ENCODE measurements at regions not wholly inside any gene's neighbourhood (a gene's known extent, or its start where the extent isn't known, plus 50 kb on each side); places are given as distances from the start of the nearest gene placed in this dataset.

DNA sequence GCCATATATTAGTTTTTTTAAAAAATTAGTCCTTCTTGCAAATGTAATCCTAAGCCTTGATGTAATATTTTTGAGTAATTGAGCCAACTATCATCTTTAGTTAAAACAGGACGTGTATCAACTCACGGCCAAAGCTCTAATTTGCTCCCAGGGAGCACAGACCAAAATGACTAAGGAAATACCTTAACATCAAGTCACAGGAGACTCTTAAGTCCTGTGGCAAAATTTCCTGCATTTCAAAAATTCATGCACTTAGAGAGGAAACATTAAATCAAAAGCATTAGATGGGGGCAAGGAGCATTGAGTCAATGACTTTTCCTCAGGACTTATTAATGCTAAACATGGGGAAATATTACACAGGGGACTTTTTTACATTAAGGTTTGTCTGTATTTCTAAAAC is 276.0 kb downstream of the MFSD1 start:
- H2AFZ ChIP-seq (ENCODE audit: low read depth, low read length): no peak overlapping the region

DNA sequence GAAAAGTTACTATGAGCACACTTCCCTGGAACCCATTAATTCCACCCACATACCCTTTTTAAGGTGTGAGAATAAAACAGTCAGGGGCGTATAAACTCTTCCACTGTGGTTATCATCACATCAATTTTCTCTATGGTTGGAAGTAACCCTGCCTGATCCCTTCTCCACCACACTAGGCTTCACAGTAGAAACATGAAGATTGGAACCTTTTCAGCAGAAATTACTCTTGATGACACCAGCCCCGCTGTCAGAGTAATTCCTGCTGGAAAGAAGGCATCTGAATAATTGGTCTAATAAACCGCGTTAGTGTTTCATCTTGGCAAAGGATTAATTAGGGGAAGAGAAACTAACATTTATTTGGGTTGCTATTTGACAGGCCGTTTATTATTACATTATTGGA is 278.4 kb downstream of the MFSD1 start:
- Histone ChIP-seq H3K27ac (ENCODE audit: low read length) (no peak overlapping the region), H2AFZ (ENCODE audit: low read depth, low read length) (no peak overlapping the region), H3F3A (ENCODE audit: insufficient read depth, low read length, poor library complexity, severe bottlenecking) (no peaks in the 10 kb centered on the region), H3K4me3 (ENCODE audit: low read length) (no peak overlapping the region), H3K9me2 (ENCODE audit: insufficient read depth, low read length) (no peaks in the 10 kb centered on the region), H3K9me3 (ENCODE audit: low read length) (peaks cover 6% of the 10 kb centered on the region), H3K79me2 (replicated peaks; ENCODE audit: insufficient read depth, low read length) (no peaks in the 10 kb centered on the region), H4K20me1 (ENCODE audit: insufficient read depth) (no peaks in the 10 kb centered on the region), H3K4me2 (ENCODE audit: low read length) (no peak overlapping the region), H3K27me3 (ENCODE audit: insufficient read depth, low read depth, low read length) (no peaks in the 10 kb centered on the region), H3K9ac (ENCODE audit: low read length) (no peak overlapping the region), H3K36me3 (ENCODE audit: insufficient read depth, low read length) (no peaks in the 10 kb centered on the region)
- TF ChIP-seq EP300 (conservative IDR thresholded peaks at IDR 0.05; ENCODE audit: poor library complexity, severe bottlenecking): no peak
- TF ChIP-seq TAF1 (IDR thresholded peaks at IDR 0.05; ENCODE audit: low read depth): no peak
- TF ChIP-seq SMC3 (conservative IDR thresholded peaks at IDR 0.05; ENCODE audit: poor library complexity): no peak
- no peak for TF ChIP-seq MXI1 (conservative IDR thresholded peaks at IDR 0.05; ENCODE audit: poor library complexity, severe bottlenecking)
- no peak for TF ChIP-seq RAD21 (conservative IDR thresholded peaks at IDR 0.05)
- TF ChIP-seq POLR2AphosphoS5 (IDR thresholded peaks at IDR 0.05): no peak

More for the DNA sequence above, 276.0 kb downstream of the MFSD1 start:
- Histone ChIP-seq H3K27ac (ENCODE audit: low read length) (no peak overlapping the region), H3K4me3 (ENCODE audit: low read length) (no peak overlapping the region), H3K36me3 (ENCODE audit: insufficient read depth, low read length) (no peaks in the 10 kb centered on the region), H3F3A (ENCODE audit: insufficient read depth, low read length, poor library complexity, severe bottlenecking) (no peaks in the 10 kb centered on the region), H4K20me1 (ENCODE audit: insufficient read depth) (no peaks in the 10 kb centered on the region), H3K27me3 (ENCODE audit: insufficient read depth, low read depth, low read length) (no peaks in the 10 kb centered on the region), H3K4me2 (ENCODE audit: low read length) (no peak overlapping the region), H3K9me2 (ENCODE audit: insufficient read depth, low read length) (no peaks in the 10 kb centered on the region), H3K9me3 (ENCODE audit: low read length) (no peaks in the 10 kb centered on the region), H3K9ac (ENCODE audit: low read length) (no peak overlapping the region), H3K79me2 (replicated peaks; ENCODE audit: insufficient read depth, low read length) (no peaks in the 10 kb centered on the region)
- TF ChIP-seq POLR2AphosphoS5 (IDR thresholded peaks at IDR 0.05) (no peak), EP300 (conservative IDR thresholded peaks at IDR 0.05; ENCODE audit: poor library complexity, severe bottlenecking) (no peak), TAF1 (IDR thresholded peaks at IDR 0.05; ENCODE audit: low read depth) (no peak), RAD21 (conservative IDR thresholded peaks at IDR 0.05) (no peak), REST (IDR thresholded peaks at IDR 0.05; ENCODE audit: borderline replicate concordance) (no peak), MXI1 (conservative IDR thresholded peaks at IDR 0.05; ENCODE audit: poor library complexity, severe bottlenecking) (no peak), SMC3 (conservative IDR thresholded peaks at IDR 0.05; ENCODE audit: poor library complexity) (no peak), EZH2 (IDR thresholded peaks at IDR 0.05; ENCODE audit: borderline replicate concordance, insufficient read depth, low read length, poor library complexity, severe bottlenecking) (no peak)
- TF ChIP-seq, protein P1, sequence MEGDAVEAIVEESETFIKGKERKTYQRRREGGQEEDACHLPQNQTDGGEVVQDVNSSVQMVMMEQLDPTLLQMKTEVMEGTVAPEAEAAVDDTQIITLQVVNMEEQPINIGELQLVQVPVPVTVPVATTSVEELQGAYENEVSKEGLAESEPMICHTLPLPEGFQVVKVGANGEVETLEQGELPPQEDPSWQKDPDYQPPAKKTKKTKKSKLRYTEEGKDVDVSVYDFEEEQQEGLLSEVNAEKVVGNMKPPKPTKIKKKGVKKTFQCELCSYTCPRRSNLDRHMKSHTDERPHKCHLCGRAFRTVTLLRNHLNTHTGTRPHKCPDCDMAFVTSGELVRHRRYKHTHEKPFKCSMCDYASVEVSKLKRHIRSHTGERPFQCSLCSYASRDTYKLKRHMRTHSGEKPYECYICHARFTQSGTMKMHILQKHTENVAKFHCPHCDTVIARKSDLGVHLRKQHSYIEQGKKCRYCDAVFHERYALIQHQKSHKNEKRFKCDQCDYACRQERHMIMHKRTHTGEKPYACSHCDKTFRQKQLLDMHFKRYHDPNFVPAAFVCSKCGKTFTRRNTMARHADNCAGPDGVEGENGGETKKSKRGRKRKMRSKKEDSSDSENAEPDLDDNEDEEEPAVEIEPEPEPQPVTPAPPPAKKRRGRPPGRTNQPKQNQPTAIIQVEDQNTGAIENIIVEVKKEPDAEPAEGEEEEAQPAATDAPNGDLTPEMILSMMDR (IDR thresholded peaks at IDR 0.05; ENCODE audit: poor library complexity, severe bottlenecking): no peak

All from neural cell (in vitro differentiated cells).